ENCODE measurements at regions not wholly inside any gene's neighbourhood (a gene's known extent, or its start where the extent isn't known, plus 50 kb on each side); places are given as distances from the start of the nearest gene placed in this dataset.

GRCh38 chr1:170252851-170253579, 107.3 kb downstream of the NTMT2 start:
- Mint-ChIP-seq H3K36me3 (no peaks in the 10 kb centered on the region), H3K4me3 (no peak overlapping the region), H3K27ac (no peak overlapping the region), H3K27me3 (peaks cover 0 to 2% of the 10 kb centered on the region in 2 donors), H3K4me1 (peaks cover 0 to 7% (median 2%) of the 10 kb centered on the region in 4 donors), H3K9me3 (peaks cover 0 to 3% (median 0%) of the 10 kb centered on the region in 8 donors)
- H3K9me3 ChIP-seq (ENCODE audit: control insufficient read depth in 1 of 2, low read length in 2 of 2) = no peaks in the 10 kb centered on the region
- H3K4me1 ChIP-seq (ENCODE audit: insufficient read depth, low read length) = no peaks in the 10 kb centered on the region
- intact Hi-C loops (cut with micrococcal nuclease) = no loop called here
- no peak for DNase-seq
- ChIA-PET CTCF (ENCODE audit: partially characterized antibody) (no interaction called here), POLR2A (ENCODE audit: partially characterized antibody) (no interaction called here)
- no peaks in the 10 kb centered on the region for H3K27me3 ChIP-seq (ENCODE audit: insufficient read depth, low read length)
- no peak overlapping the region for H3K4me3 ChIP-seq (ENCODE audit: low read length in 2 of 2)
- H3K36me3 ChIP-seq (ENCODE audit: insufficient read depth, low read length) = no peaks in the 10 kb centered on the region
- H3K27ac ChIP-seq (ENCODE audit: low read depth, low read length) = no peak overlapping the region

- no peak overlapping the region for H3K27ac ChIP-seq (ENCODE audit: low read depth, low read length)
- Mint-ChIP-seq H3K36me3 (no peaks in the 10 kb centered on the region), H3K4me1 (no peaks in the 10 kb centered on the region), H3K27ac (no peak overlapping the region), H3K9me3 (peaks cover 0 to 3% (median 0%) of the 10 kb centered on the region in 8 donors), H3K27me3 (peaks cover 0 to 6% of the 10 kb centered on the region in 2 donors), H3K4me3 (no peak overlapping the region)
- H3K36me3 ChIP-seq (ENCODE audit: insufficient read depth, low read length) = no peaks in the 10 kb centered on the region
- H3K27me3 ChIP-seq (ENCODE audit: insufficient read depth, low read length) = no peaks in the 10 kb centered on the region
- no peak for DNase-seq
- POLR2A ChIA-PET (ENCODE audit: partially characterized antibody) = no interaction called here
- CTCF ChIA-PET (ENCODE audit: partially characterized antibody) = no interaction called here
- intact Hi-C loops (cut with micrococcal nuclease) = no loop called here
- no peaks in the 10 kb centered on the region for H3K4me1 ChIP-seq (ENCODE audit: insufficient read depth, low read length)
- no peak overlapping the region for H3K4me3 ChIP-seq (ENCODE audit: low read length in 2 of 2)
- no peaks in the 10 kb centered on the region for H3K9me3 ChIP-seq (ENCODE audit: control insufficient read depth in 1 of 2, low read length in 2 of 2)
These were observed 108.6 kb downstream of the NTMT2 start for GRCh38 chr1:170254371-170254770.

- intact Hi-C loops (cut with micrococcal nuclease) = no loop called here
- ChIA-PET POLR2A (ENCODE audit: partially characterized antibody) (no interaction called here), CTCF (ENCODE audit: partially characterized antibody) (no interaction called here)
- H3K27ac ChIP-seq (ENCODE audit: low read depth, low read length) = no peak overlapping the region
- no peaks in the 10 kb centered on the region for H3K27me3 ChIP-seq (ENCODE audit: insufficient read depth, low read length)
- no peaks in the 10 kb centered on the region for H3K4me1 ChIP-seq (ENCODE audit: insufficient read depth, low read length)
- no peak for DNase-seq
- Mint-ChIP-seq H3K27me3 (peaks cover 0 to 6% of the 10 kb centered on the region in 2 donors), H3K4me1 (no peaks in the 10 kb centered on the region), H3K27ac (no peak overlapping the region), H3K4me3 (no peak overlapping the region), H3K9me3 (peaks cover 0 to 5% (median under 1%) of the 10 kb centered on the region in 8 donors), H3K36me3 (no peaks in the 10 kb centered on the region)
- H3K9me3 ChIP-seq (ENCODE audit: control insufficient read depth in 1 of 2, low read length in 2 of 2) = no peaks in the 10 kb centered on the region
- no peaks in the 10 kb centered on the region for H3K36me3 ChIP-seq (ENCODE audit: insufficient read depth, low read length)
- H3K4me3 ChIP-seq (ENCODE audit: low read length in 2 of 2) = no peak overlapping the region
These were observed 115.9 kb downstream of the NTMT2 start for GRCh38 chr1:170261669-170262068.

DNA sequence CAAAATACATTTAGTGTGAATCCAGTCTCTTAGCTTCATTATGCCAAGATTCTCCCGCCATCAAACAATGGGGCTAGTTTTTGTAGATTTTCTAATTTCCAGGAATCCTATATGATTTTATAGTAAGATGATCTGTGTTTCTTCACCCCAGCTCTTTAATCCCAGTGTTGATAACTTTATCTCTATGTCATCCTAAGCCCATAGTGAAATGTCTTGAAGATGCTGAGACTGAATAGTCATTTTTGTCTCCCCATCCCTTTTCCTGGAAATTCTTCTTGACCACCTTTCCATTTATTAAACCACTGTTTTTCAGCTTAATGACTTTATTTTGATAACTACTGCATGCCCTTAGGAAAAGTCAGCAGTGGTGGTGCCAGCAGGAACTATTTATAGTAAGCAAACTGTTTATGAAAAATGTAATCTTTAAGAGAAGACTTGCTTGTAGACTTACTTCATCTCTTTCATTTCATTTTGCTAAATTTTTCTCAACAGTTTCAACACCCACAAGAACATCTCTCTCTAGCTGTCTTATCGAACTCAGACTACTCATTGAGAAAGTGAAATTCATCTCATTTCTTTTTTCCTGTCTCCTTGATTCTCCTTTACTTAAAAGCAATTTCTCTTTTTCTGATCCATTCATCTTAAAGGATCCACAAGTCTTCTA, 116.6 kb downstream of the NTMT2 start:
- Histone ChIP-seq H3K27me3 (ENCODE audit: insufficient read depth, low read length) (no peaks in the 10 kb centered on the region), H3K9me3 (ENCODE audit: control insufficient read depth in 1 of 2, low read length in 2 of 2) (no peaks in the 10 kb centered on the region), H3K4me3 (ENCODE audit: low read length in 2 of 2) (no peak overlapping the region), H3K36me3 (ENCODE audit: insufficient read depth, low read length) (no peaks in the 10 kb centered on the region), H3K4me1 (ENCODE audit: insufficient read depth, low read length) (no peaks in the 10 kb centered on the region), H3K27ac (ENCODE audit: low read depth, low read length) (no peak overlapping the region)
- no peaks in the 10 kb centered on the region for H3K4me1 Mint-ChIP-seq
- H3K36me3 Mint-ChIP-seq = no peaks in the 10 kb centered on the region
- ChIA-PET CTCF (ENCODE audit: partially characterized antibody) (no interaction called here), POLR2A (ENCODE audit: partially characterized antibody) (no interaction called here)
- no peak overlapping the region for H3K27ac Mint-ChIP-seq
- no peak overlapping the region for H3K4me3 Mint-ChIP-seq
- H3K9me3 Mint-ChIP-seq = peaks cover 0 to 5% (median under 1%) of the 10 kb centered on the region in 8 donors
- intact Hi-C loops (cut with micrococcal nuclease) = no loop called here
- H3K27me3 Mint-ChIP-seq = peaks cover 4% of the 10 kb centered on the region in 2 donors
- no peak for DNase-seq

- POLR2A ChIA-PET (ENCODE audit: partially characterized antibody) = no interaction called here
- Mint-ChIP-seq H3K27me3 (peaks cover 3 to 14% of the 10 kb centered on the region in 2 donors), H3K9me3 (peaks cover 0 to 5% (median 0%) of the 10 kb centered on the region in 8 donors), H3K36me3 (no peaks in the 10 kb centered on the region), H3K27ac (no peak overlapping the region), H3K4me1 (no peaks in the 10 kb centered on the region), H3K4me3 (no peak overlapping the region)
- no peak for DNase-seq
- Histone ChIP-seq H3K27me3 (ENCODE audit: insufficient read depth, low read length) (no peaks in the 10 kb centered on the region), H3K9me3 (ENCODE audit: control insufficient read depth in 1 of 2, low read length in 2 of 2) (no peaks in the 10 kb centered on the region), H3K27ac (ENCODE audit: low read depth, low read length) (no peak overlapping the region), H3K36me3 (ENCODE audit: insufficient read depth, low read length) (no peaks in the 10 kb centered on the region), H3K4me1 (ENCODE audit: insufficient read depth, low read length) (no peaks in the 10 kb centered on the region), H3K4me3 (ENCODE audit: low read length in 2 of 2) (no peak overlapping the region)
- CTCF ChIA-PET (ENCODE audit: partially characterized antibody) = no interaction called here
- intact Hi-C loops (cut with micrococcal nuclease) = no loop called here
These were observed 119.5 kb downstream of the NTMT2 start for GRCh38 chr1:170265234-170265633.

GRCh38 chr1:170267317-170267716, 121.6 kb downstream of the NTMT2 start:
- Histone ChIP-seq H3K9me3 (ENCODE audit: control insufficient read depth in 1 of 2, low read length in 2 of 2) (no peaks in the 10 kb centered on the region), H3K4me3 (ENCODE audit: low read length in 2 of 2) (no peak overlapping the region), H3K36me3 (ENCODE audit: insufficient read depth, low read length) (no peaks in the 10 kb centered on the region), H3K4me1 (ENCODE audit: insufficient read depth, low read length) (no peaks in the 10 kb centered on the region), H3K27me3 (ENCODE audit: insufficient read depth, low read length) (no peaks in the 10 kb centered on the region), H3K27ac (ENCODE audit: low read depth, low read length) (no peak overlapping the region)
- POLR2A ChIA-PET (ENCODE audit: partially characterized antibody) = no interaction called here
- intact Hi-C loops (cut with micrococcal nuclease) = no loop called here
- H3K4me1 Mint-ChIP-seq = no peaks in the 10 kb centered on the region
- H3K36me3 Mint-ChIP-seq = no peaks in the 10 kb centered on the region
- no peak for DNase-seq
- H3K27ac Mint-ChIP-seq = no peak overlapping the region
- H3K4me3 Mint-ChIP-seq = no peak overlapping the region
- no peaks in the 10 kb centered on the region for H3K9me3 Mint-ChIP-seq
- H3K27me3 Mint-ChIP-seq = peaks cover 3 to 16% of the 10 kb centered on the region in 2 donors
- CTCF ChIA-PET (ENCODE audit: partially characterized antibody) = no interaction called here

GRCh38 chr1:170271430-170272161, 125.8 kb downstream of the NTMT2 start:
- Histone ChIP-seq H3K4me1 (ENCODE audit: insufficient read depth, low read length) (no peaks in the 10 kb centered on the region), H3K27ac (ENCODE audit: low read depth, low read length) (no peak overlapping the region), H3K36me3 (ENCODE audit: insufficient read depth, low read length) (no peaks in the 10 kb centered on the region), H3K4me3 (ENCODE audit: low read length in 2 of 2) (no peak overlapping the region), H3K27me3 (ENCODE audit: insufficient read depth, low read length) (no peaks in the 10 kb centered on the region), H3K9me3 (ENCODE audit: control insufficient read depth in 1 of 2, low read length in 2 of 2) (no peaks in the 10 kb centered on the region)
- ChIA-PET CTCF (ENCODE audit: partially characterized antibody) (no interaction called here), POLR2A (ENCODE audit: partially characterized antibody) (no interaction called here)
- no peaks in the 10 kb centered on the region for H3K36me3 Mint-ChIP-seq
- intact Hi-C loops (cut with micrococcal nuclease) = no loop called here
- no peak overlapping the region for H3K4me3 Mint-ChIP-seq
- no peaks in the 10 kb centered on the region for H3K9me3 Mint-ChIP-seq
- no peak for DNase-seq
- H3K27ac Mint-ChIP-seq = no peak overlapping the region
- H3K4me1 Mint-ChIP-seq = no peaks in the 10 kb centered on the region
- peaks cover 11 to 26% of the 10 kb centered on the region in 2 donors for H3K27me3 Mint-ChIP-seq
